ENCODE measurements at regions not wholly inside any gene's neighbourhood (a gene's known extent, or its start where the extent isn't known, plus 50 kb on each side); places are given as distances from the start of the nearest gene placed in this dataset.
"Not testable (repeated sequence)": the region's sequence is repeated elsewhere in the genome, so short reads cannot be mapped to it uniquely, and the experiment has no call there.

- H3K4me3 ChIP-seq; H3K27me3 ChIP-seq (replicated peaks in 1 of 2; ENCODE audit: control insufficient read depth in 2 of 2, insufficient read depth in 2 of 2, low read length in 1 of 2); FAIRE-seq; H3K4me2 ChIP-seq (ENCODE audit: control insufficient read depth, insufficient read depth); CTCF ChIA-PET; H3K9me3 ChIP-seq (replicated peaks; ENCODE audit: control insufficient read depth, insufficient read depth, low read length); RAD21 ChIA-PET (ENCODE audit: unreplicated experiment); H3K4me1 ChIP-seq (ENCODE audit: control insufficient read depth, insufficient read depth, low read length); H3K9ac ChIP-seq (ENCODE audit: control insufficient read depth, insufficient read depth, low read length); in situ Hi-C loops (cut with MboI); POLR2A ChIA-PET; SMC1A ChIA-PET (ENCODE audit: uncharacterized antibody, unreplicated experiment); intact Hi-C loops (cut with micrococcal nuclease; ENCODE audit: unreplicated experiment); DNase-seq (ENCODE audit: low read depth, low spot score); H3K36me3 ChIP-seq (ENCODE audit: control insufficient read depth in 2 of 2, insufficient read depth in 2 of 2, low read length in 1 of 2); BruUV-seq (replicated peaks); H3K27ac ChIP-seq (ENCODE audit: control insufficient read depth, insufficient read depth); H2AFZ ChIP-seq (ENCODE audit: control insufficient read depth, low read depth, low read length); H4K20me1 ChIP-seq (ENCODE audit: control insufficient read depth, insufficient read depth); ATAC-seq; H3K79me2 ChIP-seq (ENCODE audit: control insufficient read depth, insufficient read depth, low read length): not testable (repeated sequence)
- 29% methylated on average over 48 of the region's 62 CpGs for WGBS (ENCODE audit: insufficient coverage, insufficient replicate concordance, low lambda C conversion rate, missing lambda C conversion rate)
- TF ChIP-seq CTCF (IDR thresholded peaks at IDR 0.05 in 2 of 3, conservative IDR thresholded peaks at IDR 0.05 in 1 of 3; ENCODE audit: control insufficient read depth in 2 of 3, extremely low read depth in 1 of 3, insufficient read depth in 1 of 3, low read depth in 3 of 3, low read length in 3 of 3) = 0 out of 6 replicates have a peak, but pooled peaks of 1 of the 3 experiments have one; percentile 9
These were observed 85.1 kb downstream of the POTEC start for GRCh38 chr18:14458009-14458945.

- WGBS (ENCODE audit: insufficient coverage, insufficient replicate concordance, low lambda C conversion rate, missing lambda C conversion rate) = 18% methylated on average over 19 of the region's 46 CpGs
- H3K4me2 ChIP-seq (ENCODE audit: control insufficient read depth, insufficient read depth) = not testable (repeated sequence)
These were observed 92.8 kb downstream of the POTEC start for GRCh38 chr18:14450637-14451009.

GRCh38 chr18:14449995-14450636 is 93.3 kb downstream of the POTEC start:
- H3K4me3 ChIP-seq; H3K4me1 ChIP-seq (ENCODE audit: control insufficient read depth, insufficient read depth, low read length); H3K79me2 ChIP-seq (ENCODE audit: control insufficient read depth, insufficient read depth, low read length); H3K36me3 ChIP-seq (ENCODE audit: control insufficient read depth in 2 of 2, insufficient read depth in 2 of 2, low read length in 1 of 2); H3K27ac ChIP-seq (ENCODE audit: control insufficient read depth, insufficient read depth); BruUV-seq (replicated peaks); H3K9me3 ChIP-seq (replicated peaks; ENCODE audit: control insufficient read depth, insufficient read depth, low read length); H4K20me1 ChIP-seq (ENCODE audit: control insufficient read depth, insufficient read depth); H3K9ac ChIP-seq (ENCODE audit: control insufficient read depth, insufficient read depth, low read length); RAD21 ChIA-PET (ENCODE audit: unreplicated experiment); intact Hi-C loops (cut with micrococcal nuclease; ENCODE audit: unreplicated experiment); ATAC-seq; in situ Hi-C loops (cut with MboI); POLR2A ChIA-PET; SMC1A ChIA-PET (ENCODE audit: uncharacterized antibody, unreplicated experiment); H3K4me2 ChIP-seq (ENCODE audit: control insufficient read depth, insufficient read depth); H2AFZ ChIP-seq (ENCODE audit: control insufficient read depth, low read depth, low read length); CTCF ChIA-PET; FAIRE-seq; DNase-seq (ENCODE audit: low read depth, low spot score); H3K27me3 ChIP-seq (replicated peaks in 1 of 2; ENCODE audit: control insufficient read depth in 2 of 2, insufficient read depth in 2 of 2, low read length in 1 of 2): not testable (repeated sequence)
- 47% methylated on average over 23 of the region's 60 CpGs for WGBS (ENCODE audit: insufficient coverage, insufficient replicate concordance, low lambda C conversion rate, missing lambda C conversion rate)

More at GRCh38 chr18:14450637-14451009, 92.8 kb downstream of the POTEC start:
- POLR2A ChIA-PET; H3K27me3 ChIP-seq (replicated peaks in 1 of 2; ENCODE audit: control insufficient read depth in 2 of 2, insufficient read depth in 2 of 2, low read length in 1 of 2); CTCF ChIA-PET; H3K9ac ChIP-seq (ENCODE audit: control insufficient read depth, insufficient read depth, low read length); BruUV-seq (replicated peaks); H3K4me3 ChIP-seq; ATAC-seq; H3K36me3 ChIP-seq (ENCODE audit: control insufficient read depth in 2 of 2, insufficient read depth in 2 of 2, low read length in 1 of 2); intact Hi-C loops (cut with micrococcal nuclease; ENCODE audit: unreplicated experiment); RAD21 ChIA-PET (ENCODE audit: unreplicated experiment); SMC1A ChIA-PET (ENCODE audit: uncharacterized antibody, unreplicated experiment); FAIRE-seq; H2AFZ ChIP-seq (ENCODE audit: control insufficient read depth, low read depth, low read length); DNase-seq (ENCODE audit: low read depth, low spot score); H3K79me2 ChIP-seq (ENCODE audit: control insufficient read depth, insufficient read depth, low read length); in situ Hi-C loops (cut with MboI); H4K20me1 ChIP-seq (ENCODE audit: control insufficient read depth, insufficient read depth); H3K4me1 ChIP-seq (ENCODE audit: control insufficient read depth, insufficient read depth, low read length); H3K9me3 ChIP-seq (replicated peaks; ENCODE audit: control insufficient read depth, insufficient read depth, low read length); H3K27ac ChIP-seq (ENCODE audit: control insufficient read depth, insufficient read depth): not testable (repeated sequence)
